CD4-positive, alpha-beta T cell treated with Interleukin-6 for 4 hours (primary cell): ENCODE measurements at regions not wholly inside any gene's neighbourhood (a gene's known extent, or its start where the extent isn't known, plus 50 kb on each side); places are given as distances from the start of the nearest gene placed in this dataset.
A peak's percentile ranks its signal among the peaks of the same experiment; 100 is the strongest.
"Not testable (repeated sequence)": the region's sequence is repeated elsewhere in the genome, so short reads cannot be mapped to it uniquely, and the experiment has no call there.

Experiments used
- DNase-seq: peaks from one replicate; pipeline ENCODE4 v3.0.0-alpha.2; 2020; ENCODE audit warnings: mixed read lengths

DNA sequence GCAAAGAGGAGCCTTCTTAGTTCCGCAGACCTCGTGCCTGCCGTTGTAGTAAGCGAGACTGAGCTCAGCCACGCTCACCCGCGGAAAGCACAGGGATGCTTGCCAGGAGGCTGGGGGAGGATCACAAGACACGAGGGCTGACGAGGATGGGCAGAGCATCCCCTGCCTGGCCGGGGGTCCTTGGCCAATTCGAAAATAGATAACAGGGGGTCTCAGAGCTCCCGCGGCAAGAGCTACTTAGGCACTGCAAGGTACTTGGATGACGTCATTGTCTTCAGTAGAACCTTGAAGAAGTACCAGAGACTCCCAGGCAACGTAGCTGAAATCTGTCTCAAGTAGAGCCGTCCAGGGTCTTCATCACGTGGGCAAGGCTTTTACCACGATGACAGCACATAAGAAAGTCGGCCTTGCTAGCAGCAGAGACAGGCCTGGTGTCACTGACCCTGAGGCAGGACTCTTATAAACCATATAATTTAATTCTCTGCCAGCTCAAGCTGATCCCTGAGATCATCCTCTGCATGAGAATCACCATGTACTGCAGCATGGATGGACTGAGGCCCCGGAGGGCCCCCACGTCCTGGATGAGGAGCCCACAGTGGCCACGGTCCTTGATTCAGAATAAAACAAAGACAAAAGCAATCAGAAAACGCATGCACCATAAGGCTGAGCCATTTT, 81.9 kb downstream of the TMEM18 start:
- DNase-seq: no peak

GRCh38 chr2:594297-594949, 82.8 kb downstream of the TMEM18 start:
- no peak for DNase-seq

- DNase-seq: no peak
Observed at GRCh38 chr2:593356-594026, 83.7 kb downstream of the TMEM18 start.

- DNase-seq: no peak
Observed at GRCh38 chr2:592737-593136, 84.5 kb downstream of the TMEM18 start.

DNA sequence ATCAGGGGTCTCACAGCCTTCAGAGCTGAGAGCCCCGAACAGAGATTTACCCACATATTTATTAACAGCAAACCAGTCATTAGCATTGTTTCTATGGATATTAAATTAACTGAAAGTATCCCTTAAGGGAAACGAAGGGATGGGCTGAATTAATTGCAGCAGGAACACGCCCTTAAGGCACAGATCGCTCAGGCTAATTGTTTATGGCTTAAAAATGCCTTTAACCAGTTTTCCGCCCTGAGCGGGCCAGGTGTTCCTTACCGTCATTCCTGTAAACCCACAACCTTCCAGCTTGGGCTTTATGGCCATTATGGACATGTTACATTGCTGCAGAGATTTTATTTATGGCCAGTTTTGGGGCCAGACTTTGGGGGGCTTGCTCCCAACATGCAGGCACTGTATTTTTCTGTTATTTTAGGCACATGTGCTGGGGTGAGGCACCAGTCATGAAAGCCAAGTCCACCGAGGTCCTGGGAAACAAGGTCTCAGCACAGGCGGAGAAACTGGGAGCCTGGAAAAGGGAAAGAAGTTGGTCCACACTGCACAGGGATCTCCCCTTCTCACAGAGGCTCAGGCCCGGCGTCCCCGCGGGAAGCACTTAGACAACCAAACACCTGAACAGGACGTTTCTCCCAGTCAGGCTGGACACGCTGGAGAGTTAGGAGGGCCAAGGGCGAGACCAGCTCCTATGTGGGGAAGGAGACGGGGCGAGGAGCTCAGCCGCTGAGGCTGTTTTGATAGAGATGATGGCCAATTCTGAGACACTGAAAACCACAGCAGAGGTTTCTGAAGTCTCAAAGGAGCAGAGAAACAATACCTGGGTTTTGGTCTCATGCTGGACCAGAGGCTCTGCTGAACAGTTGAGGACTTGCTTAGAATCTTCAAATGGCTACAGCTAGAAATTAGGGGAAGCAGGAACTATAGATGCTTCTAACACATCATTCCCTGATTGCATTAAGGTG, 86.7 kb downstream of the TMEM18 start:
- no peak for DNase-seq

DNA sequence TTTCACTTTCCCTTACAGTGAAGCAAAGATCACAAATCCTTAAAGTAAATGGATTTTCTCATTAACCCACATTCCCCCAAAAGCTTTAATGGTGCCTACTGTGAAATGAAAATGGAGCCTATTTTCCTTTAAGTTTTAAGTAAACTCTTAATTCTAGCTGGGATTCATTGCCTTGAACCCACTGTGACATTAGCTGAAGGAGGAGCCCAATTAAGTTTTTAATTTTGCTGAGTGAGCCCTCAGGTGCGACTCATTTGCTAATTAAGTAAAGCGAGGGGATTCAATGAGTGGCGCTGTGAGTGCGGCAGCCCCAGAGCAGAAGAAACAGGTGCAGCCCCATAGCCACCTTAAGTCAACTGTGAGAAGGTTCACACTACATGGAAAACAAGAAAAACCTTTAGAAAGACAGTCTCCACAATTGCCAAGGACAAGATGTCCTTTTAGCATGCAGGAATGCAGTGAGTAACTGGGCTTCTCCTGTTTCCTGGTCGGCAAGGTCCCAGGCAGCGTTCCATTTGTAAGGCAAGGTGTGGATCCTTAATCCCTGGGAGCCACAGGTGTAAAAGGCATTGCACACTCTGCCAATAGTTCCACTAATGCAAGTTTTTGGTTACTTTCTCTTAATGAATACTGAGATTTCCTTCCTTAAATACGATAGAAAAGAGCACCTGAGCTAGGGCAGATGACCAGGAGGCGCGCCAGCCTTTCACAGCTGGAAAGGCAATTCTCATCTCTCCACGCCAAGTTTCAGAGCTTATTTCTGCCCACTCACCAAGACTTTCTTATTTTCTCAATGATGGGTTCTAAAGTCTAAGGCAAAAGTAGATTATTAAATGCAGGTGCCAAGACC, 87.7 kb downstream of the TMEM18 start:
- DNase-seq: no peak

DNA sequence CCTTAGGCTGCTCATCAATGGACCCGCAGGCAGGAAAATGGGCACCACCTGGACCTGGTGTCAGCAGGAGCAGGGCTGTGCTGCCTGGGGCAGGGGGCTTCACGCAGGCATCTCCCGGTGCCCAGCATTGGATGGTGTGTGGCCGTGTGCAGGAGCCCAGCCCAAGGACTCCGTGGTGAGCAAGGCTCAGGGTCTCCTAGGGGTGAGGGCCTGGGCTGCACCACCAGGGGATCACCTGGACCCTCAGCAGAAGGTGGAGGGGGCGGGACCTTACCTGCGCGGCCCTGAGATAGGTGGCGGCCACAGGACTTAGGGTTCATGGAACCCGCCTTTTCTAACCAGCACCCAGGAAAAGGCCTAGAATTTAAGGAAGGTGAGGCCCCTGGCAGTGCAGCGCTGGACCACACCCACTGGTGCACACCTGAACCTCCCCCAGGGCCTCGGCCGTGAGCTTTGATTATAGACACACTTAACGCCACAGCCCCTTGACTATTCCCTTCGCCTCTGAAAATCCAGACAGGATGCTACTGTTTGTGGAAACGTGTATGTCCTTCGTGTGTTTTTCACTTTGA, 89.0 kb downstream of the TMEM18 start:
- no peak for DNase-seq

DNA sequence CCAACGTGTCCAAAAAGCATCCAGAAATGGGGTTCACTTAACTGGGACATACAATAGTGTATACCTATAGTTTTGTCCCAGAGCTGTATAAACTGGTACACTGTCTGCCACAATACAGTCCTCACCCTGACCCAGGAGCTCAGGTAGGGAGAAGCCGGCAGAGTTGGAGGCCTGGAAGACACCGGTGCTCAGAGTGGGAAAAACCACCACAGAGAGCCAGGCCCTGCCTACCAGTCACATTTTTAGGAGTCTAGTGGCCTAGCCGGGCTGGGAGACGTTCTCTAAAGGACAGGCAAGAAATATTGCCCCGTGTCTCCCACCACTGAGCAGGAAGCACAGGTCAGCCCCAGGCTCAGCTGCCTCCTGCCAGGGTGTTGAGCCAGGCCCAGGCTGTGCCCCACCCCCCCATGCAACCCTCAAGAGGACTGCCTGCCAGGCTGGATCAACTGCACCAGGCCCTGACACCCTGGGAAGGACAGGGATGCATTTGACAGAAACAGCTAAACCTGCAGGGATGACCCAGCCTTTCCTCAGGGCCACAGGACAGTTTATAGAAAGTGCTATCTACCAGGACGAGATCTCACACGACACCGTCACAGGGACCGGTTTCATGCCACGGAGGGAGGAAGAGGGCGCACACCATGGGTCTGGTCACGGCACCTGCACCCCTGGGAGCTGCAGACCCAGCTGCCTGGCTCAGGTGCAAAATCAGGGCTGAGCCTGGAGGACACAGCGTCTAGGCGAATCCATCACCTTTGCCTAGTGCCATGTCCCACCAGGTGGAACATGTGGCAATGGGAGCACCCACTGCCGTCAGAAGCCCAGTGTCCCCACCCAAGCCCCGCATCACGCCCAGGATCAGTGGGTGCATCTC, 89.9 kb downstream of the TMEM18 start:
- no peak for DNase-seq

DNA sequence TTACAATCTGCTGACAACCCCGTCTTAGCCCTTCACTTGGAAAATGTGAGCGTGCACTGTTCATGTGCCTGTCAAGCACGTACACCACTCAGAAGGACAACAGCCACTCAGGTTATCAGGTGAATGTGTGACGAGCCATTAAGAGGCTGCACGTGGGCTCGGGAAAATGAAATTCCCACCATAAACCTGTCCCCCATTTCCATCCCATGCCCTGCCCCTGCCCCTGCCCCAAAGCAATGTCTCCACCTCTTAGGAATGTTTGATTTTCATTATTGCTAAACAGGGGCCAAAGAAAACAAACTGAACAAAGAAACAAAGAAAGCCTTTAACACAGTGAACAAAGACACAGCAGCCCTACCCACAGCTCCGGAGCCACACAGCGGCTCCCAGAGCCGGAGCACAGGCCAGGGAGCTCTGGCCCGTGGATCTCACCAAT, 90.5 kb downstream of the TMEM18 start:
- no peak for DNase-seq

- peak; percentile 51 for DNase-seq
Observed at GRCh38 chr2:584863-585823, 92.1 kb downstream of the TMEM18 start.

- no peak for DNase-seq
Observed at GRCh38 chr2:583666-584065, 93.5 kb downstream of the TMEM18 start.

DNA sequence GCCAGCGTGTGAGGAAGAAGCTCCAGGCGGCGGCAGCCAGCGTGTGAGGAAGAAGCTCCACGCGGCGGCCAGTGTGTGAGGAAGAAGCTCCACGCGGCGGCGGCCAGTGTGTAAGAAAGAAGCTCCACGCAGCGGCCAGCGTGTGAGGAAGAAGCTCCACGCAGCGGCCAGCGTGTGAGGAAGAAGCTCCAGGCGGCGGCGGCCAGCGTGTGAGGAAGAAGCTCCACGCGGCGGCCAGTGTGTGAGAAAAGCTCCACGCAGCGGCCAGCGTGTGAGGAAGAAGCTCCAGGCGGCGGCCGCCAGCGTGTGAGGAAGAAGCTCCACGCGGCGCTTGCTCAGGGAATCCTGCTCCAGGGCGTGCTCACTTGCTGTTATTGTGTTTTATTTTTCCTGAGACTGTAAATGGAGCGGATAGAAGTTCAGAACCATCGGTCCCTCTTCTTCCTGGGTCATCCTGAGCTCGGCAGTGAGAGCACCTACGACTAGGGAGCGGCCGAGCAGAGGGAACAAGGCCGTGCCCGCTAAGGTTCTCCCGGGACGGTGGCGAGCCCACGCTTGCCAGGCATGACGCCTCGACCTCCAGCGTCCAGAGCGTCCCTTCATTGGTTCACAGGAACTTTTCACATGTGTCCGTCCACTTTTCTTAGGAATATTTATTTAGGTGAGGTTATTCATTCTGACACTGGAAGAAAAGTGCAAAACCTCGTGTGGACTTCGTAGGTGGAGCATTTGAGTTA, 94.2 kb downstream of the TMEM18 start:
- DNase-seq: no peak

DNA sequence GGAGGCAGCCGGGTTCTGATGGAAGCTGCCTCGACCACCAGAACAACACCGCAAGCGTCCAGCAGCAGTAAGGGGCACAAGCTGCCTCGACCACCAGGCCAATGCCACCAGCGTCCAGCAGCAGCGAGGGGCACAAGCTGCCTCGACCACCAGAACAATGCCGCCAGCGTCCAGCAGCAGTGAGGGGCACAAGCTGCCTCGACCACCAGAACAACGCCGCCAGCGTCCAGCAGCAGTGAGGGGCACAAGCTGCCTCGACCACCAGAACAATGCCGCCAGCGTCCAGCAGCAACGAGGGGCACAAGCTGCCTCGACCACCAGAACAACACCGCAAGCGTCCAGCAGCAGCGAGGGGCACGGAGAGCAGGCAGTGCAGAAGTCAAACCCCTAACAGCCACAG, 94.9 kb downstream of the TMEM18 start:
- not testable (repeated sequence) for DNase-seq

- DNase-seq: no peak
Observed at GRCh38 chr2:579961-580360, 97.2 kb downstream of the TMEM18 start.

GRCh38 chr2:579351-579886, 97.8 kb downstream of the TMEM18 start:
- no peak for DNase-seq

DNA sequence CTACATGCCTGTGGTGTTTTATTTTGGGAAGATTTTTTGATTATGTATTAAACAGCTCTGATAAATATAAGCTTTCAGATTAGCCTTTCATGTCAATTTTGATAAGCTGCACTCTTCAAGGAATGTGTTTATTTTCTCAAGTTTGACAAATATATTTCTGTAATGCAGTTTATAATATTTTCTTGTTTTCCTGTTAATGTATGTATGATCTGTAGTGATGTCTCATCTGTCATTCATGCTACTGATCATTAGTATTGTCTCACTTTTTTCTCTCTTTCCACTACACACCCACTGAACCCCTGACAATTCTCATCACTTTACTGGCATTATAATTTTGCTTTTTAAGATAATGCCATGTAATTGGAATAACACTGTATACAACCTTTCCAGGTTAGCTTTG, 100.9 kb downstream of the TMEM18 start:
- DNase-seq: no peak

DNA sequence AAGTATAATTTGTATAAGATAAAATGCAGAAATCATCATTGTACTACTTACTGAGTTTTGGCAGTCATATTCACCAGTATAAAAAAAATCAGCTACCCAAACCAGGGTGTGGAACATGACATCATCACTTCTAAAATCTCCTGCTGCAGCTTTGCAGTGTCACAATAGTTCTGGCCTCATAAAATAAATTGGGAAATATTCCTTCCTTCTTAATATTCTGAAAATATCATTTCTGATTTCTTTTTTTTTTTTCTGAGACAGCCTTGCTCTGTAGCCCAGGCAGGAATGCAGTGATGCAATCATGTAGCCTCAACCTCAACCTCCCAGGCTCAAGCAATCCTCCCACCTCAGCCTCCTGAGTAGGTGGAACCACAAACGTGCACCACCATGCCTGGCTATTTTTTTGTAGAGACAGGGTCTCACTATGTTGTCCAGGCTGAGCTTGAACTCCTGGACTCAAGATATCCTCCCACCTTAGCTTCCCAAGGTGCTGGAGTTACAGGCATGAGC, 101.4 kb downstream of the TMEM18 start:
- DNase-seq: no peak
